ENCODE measurements at regions not wholly inside any gene's neighbourhood (a gene's known extent, or its start where the extent isn't known, plus 50 kb on each side); places are given as distances from the start of the nearest gene placed in this dataset.

DNA sequence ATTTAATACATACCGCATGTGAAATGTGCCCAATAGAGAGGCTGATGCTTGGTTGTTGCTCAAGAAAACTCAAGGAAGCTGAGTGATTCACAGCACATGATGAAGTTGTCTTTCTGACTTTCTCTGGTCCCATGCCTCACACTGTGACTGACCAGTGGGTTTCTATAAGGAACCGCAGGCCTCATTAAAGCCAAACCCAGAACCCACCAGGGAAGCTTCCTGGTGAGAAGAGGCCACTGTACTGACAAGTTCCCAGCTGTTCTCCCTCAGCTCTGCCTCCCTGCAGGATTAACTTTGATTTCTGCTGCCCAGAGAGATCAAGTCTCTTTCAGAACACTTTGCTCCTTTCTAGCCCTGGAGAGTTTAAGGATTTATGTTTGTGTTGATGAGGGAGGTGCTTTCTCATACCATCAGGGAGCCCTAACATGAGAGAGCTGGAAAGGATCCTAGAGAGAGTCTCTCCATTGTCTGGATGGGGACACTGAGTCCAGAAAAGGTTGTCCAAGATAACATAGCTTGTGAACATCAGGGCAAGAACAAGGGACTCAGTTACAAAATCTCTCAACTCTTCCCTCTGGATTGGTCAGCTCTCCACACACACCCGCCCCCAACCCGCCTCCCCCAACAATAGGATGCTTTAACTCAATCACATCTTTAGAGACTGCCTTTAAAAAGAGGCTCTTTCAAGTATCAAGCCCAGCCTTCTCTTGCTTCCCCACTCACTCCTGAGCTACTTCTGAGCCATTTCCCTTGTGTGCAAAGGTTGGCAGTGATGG is 303.2 kb upstream of the TLE3 start:
- DNase-seq (ENCODE audit: low read depth): no peak

DNA sequence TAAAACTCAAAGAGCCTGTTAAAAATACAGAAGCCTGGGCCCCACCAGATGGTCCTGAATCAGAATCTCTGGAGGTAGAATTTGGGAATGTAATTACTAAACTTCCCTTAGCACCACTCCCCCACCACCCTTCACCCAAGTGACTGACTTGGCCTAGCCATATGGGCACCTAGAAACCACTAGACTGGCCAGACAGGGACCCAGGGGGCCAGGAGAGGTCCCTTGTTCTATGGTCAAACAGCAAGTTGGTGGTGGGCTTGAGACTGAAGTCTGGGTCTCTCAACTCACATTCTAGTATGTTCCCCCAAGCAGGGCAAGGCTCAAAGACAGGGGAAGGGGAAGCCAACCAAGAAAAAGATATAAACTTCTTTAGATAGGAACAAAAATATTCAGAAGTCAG is 301.5 kb upstream of the TLE3 start:
- no peak for DNase-seq (ENCODE audit: low read depth)

DNA sequence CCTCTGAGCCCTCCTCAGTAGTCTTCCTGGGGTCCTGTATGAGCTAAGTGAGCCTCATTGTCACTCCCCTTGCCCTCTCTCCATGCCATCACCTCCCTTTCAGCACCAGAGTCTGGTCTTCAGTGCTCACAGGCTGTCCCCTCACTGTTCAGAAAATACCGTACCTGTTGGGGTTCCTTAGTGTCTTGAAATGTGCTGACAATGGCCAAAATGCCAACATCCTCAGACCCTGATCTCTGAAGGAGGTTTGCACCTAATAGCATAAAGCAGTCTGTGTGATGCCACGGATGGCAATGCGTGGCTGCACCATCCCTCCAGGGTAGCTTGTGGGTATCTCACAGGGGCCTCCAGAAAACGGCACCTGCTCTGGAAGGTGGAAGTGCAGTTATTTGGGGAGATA is 301.0 kb upstream of the TLE3 start:
- no peak for DNase-seq (ENCODE audit: low read depth)

DNA sequence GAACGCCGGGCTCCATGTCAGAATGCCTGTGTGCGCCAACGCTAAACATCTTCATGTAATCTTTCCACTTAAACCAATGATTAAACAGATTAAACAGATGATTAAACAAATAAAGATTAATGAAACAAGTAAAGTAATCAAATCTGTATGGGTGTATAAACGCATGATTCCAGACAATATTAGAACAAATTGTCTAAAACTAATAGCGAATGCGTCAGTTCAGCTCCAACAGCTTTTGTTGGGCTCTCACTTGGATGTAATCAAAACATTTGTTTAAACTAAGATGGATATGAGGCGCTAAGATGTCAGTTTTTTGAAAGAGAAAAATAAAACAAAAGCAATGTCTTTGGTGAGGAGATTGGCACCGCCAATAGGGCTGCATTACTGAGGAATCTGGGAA is 299.1 kb upstream of the TLE3 start:
- no peak for DNase-seq (ENCODE audit: low read depth)

DNA sequence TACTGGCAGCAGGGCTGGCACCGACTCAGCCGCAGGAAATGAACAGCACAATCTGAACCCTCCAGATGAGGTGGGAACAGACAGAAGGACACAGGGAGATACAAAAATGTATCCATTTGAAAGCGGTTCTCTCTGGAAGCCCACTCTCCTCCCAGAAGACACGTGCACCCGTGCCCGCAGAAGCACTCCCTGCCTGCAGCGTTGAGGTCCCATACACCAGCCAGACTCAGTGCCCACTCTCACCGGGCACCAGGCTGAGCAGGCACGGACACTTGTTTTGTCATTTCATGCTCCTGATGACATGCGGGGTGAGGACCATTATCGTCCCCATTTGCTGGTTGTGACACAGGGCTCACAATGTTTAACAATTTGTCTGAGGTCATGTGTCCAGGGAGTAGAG is 297.4 kb upstream of the TLE3 start:
- DNase-seq (ENCODE audit: low read depth): no peak

DNA sequence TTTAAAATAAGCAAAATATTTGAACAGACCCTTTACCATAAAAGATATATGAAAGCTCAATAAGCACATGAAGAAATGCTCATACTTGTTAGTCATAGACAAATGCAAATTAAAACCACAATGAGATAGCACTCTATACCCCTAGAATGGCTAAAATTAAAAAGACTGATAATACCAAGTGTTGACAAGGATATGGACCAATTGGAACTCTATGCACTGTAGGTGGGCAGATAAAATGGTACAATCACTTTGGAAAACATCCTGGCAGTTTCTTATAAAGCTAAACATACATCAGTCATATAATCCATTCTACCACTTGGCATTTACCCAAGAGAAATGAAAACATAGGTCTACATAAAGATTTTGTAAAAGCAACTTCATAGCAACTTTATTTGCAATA is 293.0 kb upstream of the TLE3 start:
- DNase-seq (ENCODE audit: low read depth): no peak

DNA sequence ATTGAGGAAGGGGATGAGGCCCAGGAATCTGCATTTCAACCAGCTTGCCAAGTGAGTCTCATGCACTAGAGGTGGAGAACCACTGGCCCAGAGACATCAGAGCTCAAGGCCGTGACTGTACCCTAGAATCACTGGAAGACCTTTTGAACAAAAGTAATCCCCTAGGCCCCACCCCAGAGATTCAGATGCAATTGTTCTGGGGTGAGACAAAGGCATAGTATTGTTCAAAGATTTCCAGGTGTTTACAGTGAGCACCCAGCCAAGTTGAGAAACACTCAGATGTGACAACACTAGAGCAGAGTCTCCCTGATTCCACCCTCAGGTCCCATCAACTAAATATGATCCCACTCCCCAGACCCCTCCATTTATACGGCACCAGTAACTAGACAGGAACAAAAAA is 290.3 kb upstream of the TLE3 start:
- no peak for DNase-seq (ENCODE audit: low read depth)

DNA sequence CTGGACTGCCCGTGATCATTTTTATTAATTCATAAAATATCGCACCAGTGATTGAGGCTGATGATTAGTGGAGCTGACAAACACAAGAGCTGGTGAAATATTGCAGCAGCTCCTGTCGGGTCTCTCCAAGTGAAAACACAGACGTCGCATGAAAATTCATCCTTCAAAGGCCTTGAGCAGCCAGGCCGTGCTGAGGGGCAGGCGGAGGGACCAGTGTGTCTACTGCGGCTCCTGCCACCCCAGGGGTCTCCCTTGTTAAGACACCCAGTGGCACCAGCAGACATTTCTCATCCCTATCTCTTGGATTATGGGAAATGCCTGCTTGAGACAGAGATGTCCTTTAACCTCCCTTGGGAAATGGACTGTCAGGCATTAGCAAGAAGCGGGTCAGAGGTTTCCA is 289.4 kb upstream of the TLE3 start:
- DNase-seq (ENCODE audit: low read depth): no peak

DNA sequence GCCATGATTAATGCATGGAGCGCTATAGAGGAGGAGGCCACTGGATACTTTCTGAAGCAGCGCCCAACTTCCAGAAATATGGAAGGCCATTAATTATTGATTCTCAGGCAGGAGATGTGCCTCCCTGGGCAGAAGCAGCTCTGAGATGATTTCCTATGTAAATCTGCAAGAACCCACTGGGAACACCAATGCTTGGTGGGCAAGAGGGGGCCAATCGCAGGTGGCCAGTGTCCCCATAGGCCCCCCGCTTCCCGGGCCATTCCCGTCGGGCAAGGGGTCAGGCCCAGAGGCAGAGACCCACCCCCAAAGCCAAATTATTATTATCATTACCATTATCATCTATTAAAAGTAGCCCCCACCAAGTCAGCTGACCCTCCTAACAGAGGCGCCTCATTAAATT is 288.0 kb upstream of the TLE3 start:
- no peak for DNase-seq (ENCODE audit: low read depth)

DNA sequence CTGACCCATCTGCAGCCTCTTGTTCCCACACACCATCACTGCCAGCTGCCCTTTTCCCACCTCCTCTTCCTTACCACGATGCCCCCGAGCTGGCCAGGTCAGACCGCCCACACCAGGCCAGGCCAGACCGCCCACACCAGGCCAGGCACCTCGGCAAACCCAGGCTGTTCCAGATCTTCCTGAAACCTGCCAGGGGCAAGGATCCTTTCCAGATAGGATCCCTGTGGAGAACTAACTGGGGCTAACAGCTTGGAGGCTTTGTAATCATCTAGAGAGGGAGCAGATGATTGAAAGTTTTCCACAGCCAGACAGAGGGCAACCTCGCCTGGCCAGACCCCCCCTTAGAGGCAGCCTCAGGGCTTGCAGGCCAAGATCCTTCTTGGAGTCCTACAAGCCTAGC is 287.3 kb upstream of the TLE3 start:
- no peak for DNase-seq (ENCODE audit: low read depth)

DNA sequence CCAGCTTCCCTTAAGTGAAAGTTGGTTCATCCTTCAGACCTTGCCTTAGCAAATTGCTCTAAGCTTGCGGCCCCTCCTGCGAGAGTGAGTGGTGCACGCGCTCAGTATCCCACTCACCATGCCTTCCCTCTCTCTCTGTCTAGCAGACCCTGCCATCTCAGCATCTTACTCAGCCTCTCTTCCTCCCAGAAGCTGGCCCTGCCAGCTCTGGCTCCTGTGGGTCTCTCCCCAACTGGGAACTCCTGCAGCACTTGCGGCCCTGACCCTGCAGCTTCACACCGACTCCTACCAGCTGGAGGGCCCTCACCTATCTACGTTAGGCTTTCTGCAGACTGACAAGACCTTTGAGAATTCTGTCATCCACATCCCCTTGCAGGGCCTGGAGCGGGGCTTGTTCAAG is 286.1 kb upstream of the TLE3 start:
- no peak for DNase-seq (ENCODE audit: low read depth)

DNA sequence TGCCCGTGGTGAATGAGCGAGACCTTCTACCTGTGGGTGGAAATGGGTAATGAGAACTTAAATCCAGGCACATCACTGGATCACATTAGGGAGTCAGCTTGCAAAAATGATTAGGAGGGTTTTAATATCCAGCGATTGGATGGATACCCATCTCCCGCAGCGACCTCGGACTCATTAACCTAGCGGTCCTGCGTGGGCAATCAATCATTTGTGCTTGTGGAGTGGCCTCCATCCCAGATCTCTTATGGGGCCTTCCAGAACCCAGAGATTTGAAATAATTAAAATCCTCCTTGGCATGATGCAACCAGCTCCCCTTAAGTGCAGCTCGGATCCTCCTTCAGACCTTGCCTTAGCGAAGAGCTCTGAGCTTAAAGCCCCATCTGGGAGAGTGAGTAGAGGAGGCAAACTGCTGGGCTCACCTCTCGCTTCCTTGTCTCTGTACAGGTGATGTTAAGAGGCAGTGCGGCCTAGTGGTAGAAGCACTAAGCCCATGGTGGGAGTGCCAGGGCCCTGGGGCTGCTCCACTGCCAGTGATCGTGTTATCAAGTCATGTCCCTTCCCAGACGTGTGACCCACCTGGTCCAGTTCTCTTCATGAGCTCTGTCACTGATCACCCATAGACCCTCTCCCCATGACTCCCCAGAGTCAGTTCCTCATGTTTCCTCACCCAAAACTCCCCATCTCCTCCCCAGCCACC is 285.2 kb upstream of the TLE3 start:
- no peak for DNase-seq (ENCODE audit: low read depth)

DNA sequence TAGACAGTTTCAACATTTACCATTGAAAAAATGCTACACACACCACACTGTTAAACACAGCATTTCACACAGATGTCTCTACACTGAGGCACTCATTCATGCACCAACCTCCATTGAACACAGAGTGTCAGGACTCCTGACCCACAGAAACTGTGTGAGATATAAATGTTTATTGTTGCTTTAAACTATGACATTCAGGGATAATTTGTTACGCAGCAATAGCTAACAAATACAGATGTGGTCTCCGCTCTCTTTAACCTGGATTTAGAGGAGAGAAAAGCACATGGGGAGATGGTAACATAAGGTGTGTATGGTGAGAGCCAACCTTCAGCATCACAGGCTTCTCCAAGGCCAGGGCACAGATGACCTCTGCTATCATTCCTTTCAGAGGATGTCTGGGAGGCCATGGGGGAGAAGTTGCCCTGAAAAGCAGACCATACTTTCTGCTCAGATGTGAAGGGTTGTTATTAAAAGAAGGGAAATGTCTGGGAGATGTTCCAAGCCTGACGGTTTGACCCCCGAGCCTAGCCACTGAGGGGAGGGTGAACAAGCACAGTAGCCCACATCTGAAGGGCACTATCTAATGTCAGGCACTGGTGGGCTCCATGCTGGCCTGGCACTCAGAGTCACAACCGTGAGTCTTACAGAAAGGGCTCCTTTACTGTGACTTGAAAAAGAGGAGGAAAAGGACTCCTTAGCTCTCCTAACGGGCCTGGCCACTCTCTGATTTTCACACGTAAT is 284.5 kb upstream of the TLE3 start:
- DNase-seq (ENCODE audit: low read depth): no peak

DNA sequence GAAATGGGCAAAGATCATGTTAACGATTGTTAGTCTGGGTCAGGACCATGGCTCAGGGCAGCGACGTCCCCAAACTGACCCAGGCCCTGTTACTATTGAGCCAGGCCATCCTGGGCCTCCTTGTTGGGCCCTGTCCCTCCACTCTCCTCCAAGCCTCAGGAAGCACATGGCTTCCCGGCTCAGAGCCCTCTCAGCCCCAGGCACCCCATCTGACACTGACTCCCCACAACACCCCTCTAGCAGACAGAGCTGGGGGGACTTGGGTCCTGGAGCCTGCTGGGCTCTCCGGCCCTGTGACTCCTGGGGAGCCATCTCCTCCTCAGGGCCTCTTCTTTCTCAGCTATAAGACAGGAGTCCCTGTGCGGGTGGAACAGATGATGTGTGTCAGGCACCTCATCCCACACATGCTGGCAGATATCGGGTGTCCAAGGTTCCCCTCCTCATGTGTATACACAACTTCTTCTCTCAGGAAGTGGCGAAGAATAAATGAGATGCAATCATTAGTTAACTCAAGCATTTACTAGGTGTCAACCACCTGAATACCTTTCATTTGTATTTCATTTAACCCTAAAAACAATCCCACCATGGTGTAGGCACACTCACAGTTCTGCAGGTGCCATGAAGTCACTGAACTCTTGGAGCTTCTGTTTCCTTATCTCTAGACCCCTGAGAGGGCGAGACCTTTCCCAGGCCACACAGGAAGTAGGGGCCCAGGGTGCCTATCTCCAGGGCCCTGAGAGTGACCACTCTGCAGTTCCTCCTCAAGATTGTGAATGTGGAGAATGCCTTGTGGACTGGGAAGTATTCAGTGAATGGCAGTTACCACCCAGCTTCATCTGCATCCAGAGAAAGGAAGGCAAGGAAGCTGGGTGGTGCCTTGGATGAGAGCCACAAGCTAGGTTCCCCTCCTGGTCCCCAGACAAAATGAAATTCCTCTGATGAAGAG is 282.5 kb upstream of the TLE3 start:
- no peak for DNase-seq (ENCODE audit: low read depth)

DNA sequence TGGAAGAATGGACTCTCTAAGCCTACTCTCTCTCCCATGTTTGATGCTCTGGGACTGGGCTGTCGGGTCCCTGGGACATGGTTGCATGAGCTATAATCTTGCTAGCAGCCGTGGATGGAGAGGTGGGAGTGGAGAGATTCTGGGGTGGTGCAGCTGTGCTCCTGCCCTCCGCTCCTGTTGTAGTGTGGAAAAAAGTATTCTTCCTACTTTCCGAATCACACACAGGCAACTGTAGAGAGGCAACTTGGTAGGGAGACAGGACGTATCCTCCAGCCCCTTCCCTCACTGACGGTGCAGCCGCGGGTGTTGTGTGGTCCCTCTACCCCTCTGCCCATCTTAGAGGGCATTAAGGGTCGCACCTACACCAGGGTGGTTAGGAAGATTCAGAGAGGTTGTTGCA is 281.4 kb upstream of the TLE3 start:
- DNase-seq (ENCODE audit: low read depth): no peak

DNA sequence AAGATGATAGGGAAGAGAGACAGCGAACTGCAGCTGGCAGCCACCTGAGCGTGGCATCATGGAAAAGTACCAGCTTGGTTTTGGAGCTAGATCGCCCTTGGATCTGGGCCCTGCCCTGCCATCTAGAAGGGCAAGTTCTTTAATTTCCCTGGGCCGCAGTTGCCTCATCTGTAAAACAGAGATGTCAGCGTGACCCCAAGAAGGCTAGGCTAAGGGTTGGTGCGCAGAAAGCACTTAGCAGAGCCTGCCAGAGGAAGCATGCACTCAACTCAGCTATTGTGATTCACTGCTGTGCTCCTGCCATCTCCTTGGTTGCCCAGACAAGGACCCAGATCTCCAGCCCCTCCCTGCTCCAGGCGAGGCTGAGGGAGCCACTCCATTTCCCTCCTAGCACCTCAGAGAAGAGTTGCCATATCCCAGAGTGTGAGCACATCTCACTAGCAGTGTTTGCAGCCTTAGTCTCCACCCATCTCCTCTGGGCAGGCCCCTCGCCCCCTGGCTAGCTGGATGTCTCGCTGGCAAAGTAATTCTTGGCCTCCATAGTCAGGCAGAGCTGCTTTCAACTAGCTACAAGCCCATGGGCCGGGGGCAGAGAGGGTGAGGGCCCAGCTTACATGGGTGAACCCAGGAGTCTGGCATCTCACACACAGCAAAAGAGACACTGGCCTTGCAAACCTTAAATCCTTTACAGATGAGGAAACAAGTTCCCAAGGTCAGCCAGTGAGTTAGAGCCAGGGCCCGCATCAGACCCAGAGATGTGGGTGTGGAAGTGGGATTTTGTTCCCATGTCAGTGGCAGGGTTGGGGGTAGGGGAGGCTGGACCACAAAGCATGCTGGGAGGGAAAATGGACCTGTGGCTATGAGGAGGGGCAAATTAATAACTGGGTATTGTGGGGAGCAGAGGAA is 280.7 kb upstream of the TLE3 start:
- no peak for DNase-seq (ENCODE audit: low read depth)

DNA sequence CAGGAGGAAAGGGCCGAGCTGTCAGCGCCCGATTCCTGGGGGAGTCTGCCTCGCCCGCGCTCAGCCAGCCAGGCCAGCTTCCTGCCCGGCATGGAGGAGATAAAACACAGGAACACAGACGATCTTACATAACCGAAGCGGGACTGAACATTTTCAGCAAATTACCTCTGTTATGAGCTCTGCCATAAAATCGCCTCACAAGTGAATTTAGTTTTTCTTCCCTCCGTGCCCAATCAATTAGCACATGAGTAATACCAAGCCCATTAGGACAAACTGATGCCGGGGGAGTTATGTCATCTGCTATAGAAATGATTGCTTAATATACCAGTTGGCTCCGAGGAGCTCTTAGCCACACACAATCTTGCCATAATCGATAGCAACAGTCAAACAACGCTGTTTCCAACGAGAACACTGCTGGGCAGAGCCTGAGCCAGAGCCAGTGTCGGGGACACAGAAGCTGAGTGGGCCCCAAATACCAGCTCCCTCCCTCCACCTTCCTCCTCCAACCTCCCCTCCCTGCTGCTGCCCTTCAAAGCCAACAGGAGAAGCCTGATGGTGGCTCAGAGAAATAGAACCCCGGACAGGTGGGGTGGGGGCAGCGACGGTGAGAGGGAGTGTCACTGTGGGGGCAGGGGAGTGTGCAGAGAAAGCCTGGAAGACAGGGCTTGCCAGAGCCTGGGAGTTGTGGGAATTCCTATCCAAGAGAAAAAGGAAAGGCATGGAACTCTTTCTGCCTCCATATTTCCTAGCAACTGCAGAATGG is 279.4 kb upstream of the TLE3 start:
- DNase-seq (ENCODE audit: low read depth): peak; percentile 78

DNA sequence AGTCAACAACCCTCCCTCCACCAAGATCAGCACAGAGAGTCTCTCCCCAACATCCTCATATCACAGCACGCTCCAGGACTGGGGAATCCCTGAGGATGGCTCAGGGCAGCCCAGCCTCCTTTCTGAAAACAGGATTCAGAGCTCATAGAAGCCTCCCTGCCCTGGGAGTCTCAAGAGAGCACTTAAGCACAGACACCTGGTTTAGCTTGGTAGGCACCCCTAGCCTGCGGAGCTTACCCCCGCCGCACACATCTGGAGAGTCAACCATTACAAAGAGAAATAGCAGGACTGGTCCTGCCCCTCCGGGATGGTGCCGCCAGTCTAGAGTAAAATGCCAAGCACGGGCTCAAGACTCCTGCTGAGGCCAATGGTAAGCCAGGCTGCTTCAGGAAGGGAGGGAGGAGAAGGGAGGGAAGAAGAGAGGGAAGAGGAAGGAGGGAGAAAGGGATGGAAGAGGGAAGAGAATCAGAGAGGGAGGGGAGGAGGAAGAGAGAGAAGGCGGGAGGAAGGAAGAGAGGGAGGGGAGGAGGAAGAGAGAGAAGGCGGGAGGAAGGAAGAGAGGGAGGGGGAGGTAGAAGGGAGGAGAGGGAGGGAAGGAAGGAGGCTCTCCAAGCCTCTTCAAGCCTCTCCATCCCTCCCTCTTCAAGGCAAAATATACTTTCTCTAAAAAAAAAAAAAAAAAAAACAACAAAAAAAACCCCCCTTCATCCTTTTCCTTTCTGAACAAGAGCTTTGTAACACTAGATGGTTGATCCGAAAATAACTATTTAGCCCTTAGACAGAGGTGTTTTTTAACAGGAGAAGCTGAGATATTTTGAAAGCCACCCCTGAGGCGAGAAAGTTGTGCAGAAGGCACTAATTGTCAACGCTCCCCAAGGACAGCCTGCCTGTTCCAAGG is 278.6 kb upstream of the TLE3 start:
- no peak for DNase-seq (ENCODE audit: low read depth)

DNA sequence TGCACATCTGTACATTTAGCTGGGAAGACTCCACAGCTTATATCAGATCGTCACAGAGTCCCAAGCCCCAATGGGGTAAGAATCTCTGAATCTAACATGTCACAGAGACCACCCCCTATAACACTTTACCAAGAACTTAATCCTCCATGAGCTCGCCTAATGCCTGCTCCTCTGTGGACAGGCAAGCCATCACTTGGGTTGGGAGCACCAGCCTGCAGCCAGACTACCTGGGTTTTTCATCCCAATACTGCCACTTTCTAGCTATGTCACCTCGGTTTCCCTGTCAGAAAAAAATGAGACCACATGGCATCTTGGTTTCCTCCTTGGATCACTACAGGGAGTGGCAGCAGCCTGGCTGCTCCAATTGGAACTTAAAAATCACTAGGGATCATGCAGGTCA is 277.9 kb upstream of the TLE3 start:
- no peak for DNase-seq (ENCODE audit: low read depth)

All from renal cortical epithelial cell (primary cell).